Muscle layer of duodenum (tissue), 2 donors: ENCODE measurements at regions not wholly inside any gene's neighbourhood (a gene's known extent, or its start where the extent isn't known, plus 50 kb on each side); places are given as distances from the start of the nearest gene placed in this dataset.

Source experiments
- H3K27ac ChIP-seq: one replicate; pipeline ENCODE4 v1.7.0; 2013; ENCODE audit warnings: mild to moderate bottlenecking, low read length
- H3K27me3 ChIP-seq: one replicate; pipeline ENCODE4 v1.7.0; 2013; ENCODE audit warnings: low read depth, mild to moderate bottlenecking, control low read depth, low read length
- H3K36me3 ChIP-seq, 2 donors: one replicate each; pipeline ENCODE4 v1.7.0; 2013; ENCODE audit warnings: low read length in 2 of 2, control low read depth in 1 of 2, mild to moderate bottlenecking in 1 of 2; ENCODE audit not compliant: insufficient read depth in 2 of 2, control insufficient read depth in 1 of 2
- H3K4me1 ChIP-seq, 2 donors: one replicate each; pipeline ENCODE4 v1.7.0; 2013; ENCODE audit warnings: low read length in 2 of 2, mild to moderate bottlenecking in 2 of 2, control low read depth in 1 of 2, moderate library complexity in 1 of 2; ENCODE audit not compliant: insufficient read depth in 2 of 2, control insufficient read depth in 1 of 2
- H3K4me3 ChIP-seq, 2 donors: one replicate each; pipeline ENCODE4 v1.7.0; 2013; ENCODE audit warnings: low read length in 2 of 2, low read depth in 1 of 2, mild to moderate bottlenecking in 1 of 2
- H3K9me3 ChIP-seq, 2 donors: one replicate each; pipeline ENCODE4 v1.7.0; 2013; ENCODE audit warnings: low read length in 2 of 2, control low read depth in 1 of 2, mild to moderate bottlenecking in 1 of 2; ENCODE audit not compliant: control insufficient read depth in 1 of 2
- donor health status: healthy.

- H3K27ac ChIP-seq: no peak overlapping the region
- no peaks in the 10 kb centered on the region for H3K9me3 ChIP-seq
- no peak overlapping the region for H3K4me3 ChIP-seq
- no peaks in the 10 kb centered on the region for H3K27me3 ChIP-seq
- H3K4me1 ChIP-seq: peaks cover 3 to 16% of the 10 kb centered on the region in 2 donors
- no peaks in the 10 kb centered on the region for H3K36me3 ChIP-seq
These were observed 54.8 kb upstream of the KCNG1 start for GRCh38 chr20:51077686-51078060.

- H3K27ac ChIP-seq: no peak overlapping the region
- H3K4me1 ChIP-seq: peaks cover 3 to 16% of the 10 kb centered on the region in 2 donors
- no peaks in the 10 kb centered on the region for H3K36me3 ChIP-seq
- H3K27me3 ChIP-seq: no peaks in the 10 kb centered on the region
- H3K9me3 ChIP-seq: no peaks in the 10 kb centered on the region
- no peak overlapping the region for H3K4me3 ChIP-seq
These were observed 54.1 kb upstream of the KCNG1 start for GRCh38 chr20:51076786-51077685.

- Histone ChIP-seq H3K27me3 (no peaks in the 10 kb centered on the region), H3K27ac (no peak overlapping the region), H3K9me3 (no peaks in the 10 kb centered on the region)
These were observed 51.2 kb upstream of the KCNG1 start for GRCh38 chr20:51074062-51074461.

More at GRCh38 chr20:51074062-51074461, 51.2 kb upstream of the KCNG1 start:
- Histone ChIP-seq H3K36me3 (no peaks in the 10 kb centered on the region), H3K4me1 (peaks cover 3 to 11% of the 10 kb centered on the region in 2 donors), H3K4me3 (no peak overlapping the region)
